HG03565 (cell line): ENCODE measurements at regions not wholly inside any gene's neighbourhood (a gene's known extent, or its start where the extent isn't known, plus 50 kb on each side); places are given as distances from the start of the nearest gene placed in this dataset.
"Not testable (repeated sequence)": the region's sequence is repeated elsewhere in the genome, so short reads cannot be mapped to it uniquely, and the experiment has no call there.

Experiments used
- ATAC-seq: cut with Tn5 transposase; IDR thresholded peaks from one replicate; pipeline ENCODE4 v1.9.1; 2021; ENCODE audit warnings: mild to moderate bottlenecking, moderate library complexity; ENCODE audit not compliant: unreplicated experiment

- no peak for ATAC-seq
These were observed 384.1 kb upstream of the STEAP1 start for GRCh38 chr7:89770161-89770560.

- ATAC-seq: no peak
These were observed 383.1 kb upstream of the STEAP1 start for GRCh38 chr7:89771003-89771636.

DNA sequence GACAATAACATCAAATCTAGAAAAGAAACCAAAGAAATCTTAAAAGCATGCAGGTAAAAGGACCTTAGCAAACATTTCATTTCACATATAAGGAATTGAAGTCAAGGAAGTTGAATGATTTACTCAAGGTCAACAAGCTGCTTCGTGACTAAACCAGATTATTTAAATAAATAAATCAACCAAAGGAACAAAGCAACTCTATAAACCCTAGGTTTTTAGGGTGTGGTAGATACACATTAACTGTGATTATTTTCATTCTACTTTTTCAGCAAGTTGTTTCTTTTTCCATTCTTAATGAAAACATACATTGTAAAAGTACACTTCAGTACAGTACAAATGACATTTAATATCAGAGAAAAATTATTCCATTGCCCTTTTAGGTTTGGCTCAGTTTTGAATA, 382.0 kb upstream of the STEAP1 start:
- no peak for ATAC-seq

DNA sequence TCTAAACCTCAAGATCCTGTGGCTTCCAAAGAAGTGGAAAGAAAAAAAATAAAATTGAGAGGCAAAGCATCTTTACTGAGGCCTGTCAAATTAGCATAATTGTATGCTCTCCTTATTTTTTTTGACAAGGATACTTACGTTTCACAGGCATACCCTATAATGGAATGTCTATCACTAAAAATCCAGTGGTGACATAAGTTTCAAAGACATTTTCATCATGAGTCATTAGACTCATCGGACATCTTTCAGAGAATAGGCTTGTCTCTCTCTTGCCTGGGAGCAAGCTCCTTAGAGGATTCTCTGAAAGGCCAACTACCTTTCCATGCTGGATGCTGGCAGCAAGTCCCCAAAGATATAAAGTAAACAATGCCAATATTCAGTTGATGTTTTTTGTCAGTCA, 380.7 kb upstream of the STEAP1 start:
- no peak for ATAC-seq

DNA sequence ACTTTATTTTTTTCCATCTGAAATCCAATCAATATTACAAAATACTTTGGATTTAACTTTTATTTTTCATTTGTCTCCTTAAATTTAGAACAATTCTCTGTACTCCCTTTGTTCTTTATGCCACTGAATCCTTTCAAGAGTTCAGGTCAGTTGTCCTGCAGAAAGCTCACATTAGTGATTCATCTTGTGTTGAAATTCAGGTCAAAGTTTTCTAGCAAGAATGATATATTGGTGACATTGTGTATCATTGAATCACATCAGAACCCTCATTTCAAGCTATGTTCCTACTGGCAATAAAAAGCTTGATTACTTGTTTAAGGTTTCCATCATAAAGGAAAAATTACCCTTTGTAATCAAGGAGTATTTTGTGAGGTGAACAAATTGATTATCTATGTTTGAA, 378.8 kb upstream of the STEAP1 start:
- ATAC-seq: no peak

GRCh38 chr7:89776980-89777379, 377.3 kb upstream of the STEAP1 start:
- ATAC-seq: no peak

DNA sequence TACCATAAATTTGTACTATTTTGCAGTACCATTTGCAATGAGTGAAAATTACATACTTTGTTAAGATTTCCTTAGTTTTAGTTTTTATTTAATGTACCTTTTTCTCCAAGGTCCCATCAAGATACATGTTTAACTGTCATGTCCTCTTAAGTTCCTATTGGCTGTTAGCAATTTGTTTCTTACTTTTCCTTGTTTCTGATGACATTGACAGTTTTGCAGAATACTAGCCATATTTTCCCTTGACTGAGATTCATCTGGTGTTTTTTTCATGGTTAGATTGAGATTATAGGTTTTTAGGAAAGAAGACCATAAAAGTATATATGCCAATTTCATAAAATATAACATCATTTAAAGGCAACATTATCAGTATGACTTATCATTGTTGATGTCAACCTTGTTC, 376.8 kb upstream of the STEAP1 start:
- ATAC-seq: no peak

DNA sequence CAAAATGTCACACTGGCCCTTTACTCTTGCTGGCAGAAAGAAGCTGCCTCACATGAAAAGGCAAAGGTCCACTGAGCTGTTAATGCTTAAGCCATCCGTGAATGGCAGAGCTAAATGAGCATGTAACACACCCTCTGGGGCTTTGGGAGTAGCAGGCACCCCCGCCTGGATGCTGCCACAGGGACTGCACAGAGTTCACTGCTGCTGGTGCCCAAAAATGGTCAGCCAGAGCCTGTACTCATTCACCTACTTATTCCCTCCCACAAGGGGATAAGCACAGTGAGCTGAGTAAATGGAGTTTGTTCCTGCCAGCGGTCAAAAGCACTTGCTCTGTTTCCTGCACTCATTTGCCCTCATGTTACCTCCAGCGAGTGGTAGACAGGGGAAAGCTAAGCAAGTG, 374.0 kb upstream of the STEAP1 start:
- ATAC-seq: no peak

DNA sequence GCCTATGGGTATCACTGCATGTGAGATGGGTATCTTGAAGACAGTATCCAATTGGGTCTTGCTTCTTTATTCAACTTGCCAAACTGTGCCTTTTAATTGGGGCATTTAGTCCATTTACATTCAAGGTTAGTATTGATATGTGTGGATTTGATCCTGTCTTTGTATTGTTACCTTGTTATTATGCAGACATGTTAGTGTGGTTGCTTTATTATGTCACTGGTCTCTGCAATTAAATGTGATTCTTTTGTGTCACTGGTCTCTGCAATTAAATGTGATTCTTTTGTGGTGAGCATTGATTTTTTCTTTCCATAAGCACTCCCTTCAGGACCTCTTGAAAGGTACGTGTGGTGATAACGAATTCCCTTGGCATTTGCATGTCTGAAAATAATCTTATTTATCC, 357.8 kb upstream of the STEAP1 start:
- ATAC-seq: no peak

DNA sequence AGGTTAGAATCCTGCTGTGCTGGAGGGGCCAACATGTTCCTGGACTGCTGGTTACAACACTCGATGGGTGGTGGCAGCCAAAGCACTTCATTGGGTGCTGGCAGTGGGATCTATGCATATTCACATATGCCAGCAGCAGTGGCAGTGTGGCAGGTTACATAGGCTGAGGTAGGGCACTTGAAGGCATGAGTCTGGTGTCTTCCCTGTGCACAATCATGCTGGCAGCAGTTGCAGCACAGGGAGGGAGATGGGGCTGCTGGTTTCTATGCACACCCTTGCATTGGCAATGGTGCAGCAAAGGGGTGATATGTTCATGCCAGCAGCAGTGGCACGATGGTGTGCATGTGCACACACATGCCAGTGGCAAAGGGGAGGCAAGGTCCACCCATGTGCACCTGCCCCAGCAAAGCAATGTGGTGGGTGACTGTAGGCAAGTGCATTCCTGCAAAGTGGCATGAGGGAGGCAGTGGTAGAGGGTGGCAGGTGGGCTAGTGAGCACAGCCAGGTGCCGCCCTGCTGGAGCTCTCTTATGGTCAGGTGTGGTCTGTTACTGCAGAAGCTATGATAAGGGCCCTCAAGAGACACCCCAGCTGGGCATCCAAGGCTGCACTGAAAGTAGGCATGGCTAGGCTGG, 356.2 kb upstream of the STEAP1 start:
- no peak for ATAC-seq

GRCh38 chr7:89798599-89798996, 355.7 kb upstream of the STEAP1 start:
- no peak for ATAC-seq

GRCh38 chr7:89800761-89801160, 353.5 kb upstream of the STEAP1 start:
- no peak for ATAC-seq

DNA sequence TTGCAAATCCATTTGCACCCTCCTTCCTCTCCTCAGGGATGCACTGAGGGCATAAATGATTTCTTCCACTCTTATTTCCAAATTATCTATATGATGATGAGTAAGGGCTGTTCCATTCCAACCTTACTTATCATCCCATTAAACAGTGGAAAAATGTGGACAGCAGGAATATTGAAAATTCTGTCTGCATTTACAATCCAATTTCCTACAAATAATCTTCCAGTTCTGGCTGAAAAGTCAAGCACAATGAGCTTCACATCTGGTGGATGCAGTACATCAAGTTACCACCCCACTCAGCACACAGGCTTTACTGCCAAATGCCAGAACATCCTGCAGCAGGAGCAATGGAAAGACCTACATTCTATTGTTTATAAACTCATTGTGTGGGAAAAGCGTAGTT, 345.0 kb upstream of the STEAP1 start:
- ATAC-seq: no peak

DNA sequence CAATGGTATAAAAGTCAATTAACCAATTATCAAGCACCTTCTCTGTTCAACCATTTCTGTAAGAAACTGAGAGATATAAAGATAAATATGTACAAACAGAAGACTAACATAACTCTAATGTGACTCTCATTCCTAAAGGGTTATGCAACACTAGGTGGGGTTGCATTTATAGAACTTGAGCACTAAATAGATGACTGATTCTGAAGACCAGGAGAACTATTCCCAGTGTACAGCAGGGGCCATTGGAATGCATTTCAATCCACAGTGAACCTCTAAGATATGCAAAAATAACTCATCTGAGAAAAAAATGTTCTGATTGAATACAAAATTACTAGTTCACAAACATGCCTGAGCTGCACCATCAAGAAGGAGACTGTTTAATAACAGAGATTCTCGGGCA, 341.2 kb upstream of the STEAP1 start:
- no peak for ATAC-seq

- no peak for ATAC-seq
These were observed 328.1 kb upstream of the STEAP1 start for GRCh38 chr7:89826121-89826520.

- no peak for ATAC-seq
These were observed 327.7 kb upstream of the STEAP1 start for GRCh38 chr7:89826557-89826956.

GRCh38 chr7:89837515-89837914, 316.8 kb upstream of the STEAP1 start:
- no peak for ATAC-seq

GRCh38 chr7:89839329-89839728, 314.9 kb upstream of the STEAP1 start:
- ATAC-seq: peak; percentile 39

DNA sequence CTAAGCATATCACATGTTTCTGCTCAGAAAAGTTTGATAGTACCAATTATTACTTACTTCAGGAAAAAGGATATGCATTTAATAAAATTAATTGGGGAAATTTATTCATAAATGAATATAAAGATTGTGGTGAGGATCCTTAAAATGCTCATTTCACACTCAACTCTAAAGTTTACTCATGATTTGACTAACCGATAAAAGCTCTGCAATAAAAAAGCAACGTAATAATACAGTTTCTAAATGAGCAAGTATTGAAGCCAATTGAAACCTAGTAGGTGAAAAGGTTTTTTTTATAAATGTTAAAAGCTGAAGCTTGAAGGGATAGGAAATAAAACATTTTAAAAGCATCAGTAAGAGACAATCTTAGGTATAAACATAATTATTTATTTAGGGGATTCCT, 308.3 kb upstream of the STEAP1 start:
- ATAC-seq: no peak

- no peak for ATAC-seq
These were observed 305.2 kb upstream of the STEAP1 start for GRCh38 chr7:89849052-89849451.

DNA sequence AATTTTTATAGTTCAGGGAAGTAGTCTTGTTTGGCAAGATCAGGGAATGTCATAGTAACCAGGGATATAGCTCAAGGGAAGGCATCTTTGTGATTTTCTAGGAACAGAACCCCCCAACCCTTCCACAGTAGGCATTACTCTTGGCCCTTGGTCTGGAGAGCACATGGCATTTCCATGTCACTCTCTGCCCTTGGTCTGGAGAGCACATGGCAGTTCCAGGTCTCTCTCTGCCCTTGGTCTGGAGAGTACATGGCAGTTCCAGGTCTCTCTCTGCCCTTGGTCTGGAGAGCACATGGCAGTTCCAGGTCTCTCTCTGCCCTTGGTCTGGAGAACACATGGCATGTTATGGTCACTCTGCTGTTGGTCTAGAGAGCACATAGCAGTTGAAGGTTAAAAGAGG, 297.2 kb upstream of the STEAP1 start:
- not testable (repeated sequence) for ATAC-seq

GRCh38 chr7:89857767-89858166, 296.5 kb upstream of the STEAP1 start:
- ATAC-seq: no peak

DNA sequence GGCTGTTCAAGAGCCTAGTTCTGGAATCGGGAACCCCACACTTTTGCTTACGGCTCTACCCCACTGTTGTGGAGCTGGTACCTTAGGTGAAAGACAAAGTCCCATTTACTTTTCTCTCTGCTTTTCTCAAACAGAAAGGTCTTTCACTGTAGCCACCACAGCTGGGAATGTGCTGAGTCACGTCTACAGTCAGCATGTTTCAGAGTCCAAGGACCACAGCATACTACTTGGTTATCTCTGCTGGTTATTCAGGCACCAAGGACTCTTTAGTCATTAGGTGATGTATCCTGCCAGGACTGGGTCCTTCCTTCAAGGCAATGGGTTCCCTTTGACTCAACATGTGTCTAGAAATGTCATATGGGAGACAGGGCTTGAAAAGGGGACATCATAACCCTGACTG, 266.8 kb upstream of the STEAP1 start:
- ATAC-seq: no peak
